ENCODE measurements at regions not wholly inside any gene's neighbourhood (a gene's known extent, or its start where the extent isn't known, plus 50 kb on each side); places are given as distances from the start of the nearest gene placed in this dataset.
"Not testable (repeated sequence)": the region's sequence is repeated elsewhere in the genome, so short reads cannot be mapped to it uniquely, and the experiment has no call there.

- TF ChIP-seq CTCF (IDR thresholded peaks at IDR 0.05), result no peak
- Histone ChIP-seq H3K4me1 (no peaks in the 10 kb centered on the region), H3K27me3 (no peaks in the 10 kb centered on the region), H3K4me3 (no peak overlapping the region), H3K36me3 (no peaks in the 10 kb centered on the region), H3K27ac (no peak overlapping the region), H3K9me3 (peaks cover 0 to 51% of the 10 kb centered on the region in 2 donors)
- intact Hi-C loops (cut with DNase I), result no loop called here
- DNase-seq (no peak), ATAC-seq (no peak)
Measured at GRCh38 chr15:95205077-95205476, 973.7 kb downstream of the MCTP2 start.

- H3K27ac ChIP-seq; intact Hi-C loops (cut with DNase I); ATAC-seq; H3K4me3 ChIP-seq; DNase-seq; H3K27me3 ChIP-seq; H3K4me1 ChIP-seq; H3K36me3 ChIP-seq: not testable (repeated sequence)
- H3K9me3 ChIP-seq, result peaks cover 0 to 46% of the 10 kb centered on the region in 2 donors
Measured at GRCh38 chr15:95205830-95206229, 974.5 kb downstream of the MCTP2 start.

GRCh38 chr15:95208071-95208470 lies 976.7 kb downstream of the MCTP2 start:
- no peak overlapping the region for H3K27ac ChIP-seq
- DNase-seq (no peak), ATAC-seq (no peak)
- peaks cover 0 to 45% of the 10 kb centered on the region in 2 donors for H3K9me3 ChIP-seq
- no peaks in the 10 kb centered on the region for H3K27me3 ChIP-seq
- no peaks in the 10 kb centered on the region for H3K36me3 ChIP-seq
- TF ChIP-seq CTCF (IDR thresholded peaks at IDR 0.05), result no peak
- intact Hi-C loops (cut with DNase I), result no loop called here
- no peak overlapping the region for H3K4me3 ChIP-seq
- H3K4me1 ChIP-seq, result no peaks in the 10 kb centered on the region

GRCh38 chr15:95208988-95209387 lies 977.6 kb downstream of the MCTP2 start:
- Histone ChIP-seq H3K27me3 (no peaks in the 10 kb centered on the region), H3K27ac (no peak overlapping the region), H3K4me3 (no peak overlapping the region), H3K9me3 (peaks cover 0 to 46% of the 10 kb centered on the region in 2 donors), H3K36me3 (no peaks in the 10 kb centered on the region), H3K4me1 (no peaks in the 10 kb centered on the region)
- DNase-seq (no peak), ATAC-seq (no peak)
- intact Hi-C loops (cut with DNase I), result no loop called here
- TF ChIP-seq CTCF (IDR thresholded peaks at IDR 0.05), result no peak

- Histone ChIP-seq H3K4me3 (no peak overlapping the region), H3K4me1 (no peaks in the 10 kb centered on the region), H3K9me3 (peaks cover 0 to 38% of the 10 kb centered on the region in 2 donors), H3K27ac (no peak overlapping the region), H3K27me3 (no peaks in the 10 kb centered on the region), H3K36me3 (no peaks in the 10 kb centered on the region)
- no peak for TF ChIP-seq CTCF (IDR thresholded peaks at IDR 0.05)
- no peak for DNase-seq
- intact Hi-C loops (cut with DNase I), result no loop called here
- no peak for ATAC-seq
Measured at GRCh38 chr15:95210436-95210981, 979.1 kb downstream of the MCTP2 start.

GRCh38 chr15:95215017-95215416 lies 983.7 kb downstream of the MCTP2 start:
- DNase-seq, result no peak
- Histone ChIP-seq H3K27ac (no peak overlapping the region), H3K27me3 (no peaks in the 10 kb centered on the region), H3K4me3 (no peak overlapping the region), H3K36me3 (no peaks in the 10 kb centered on the region), H3K9me3 (peaks cover 0 to 25% of the 10 kb centered on the region in 2 donors), H3K4me1 (no peaks in the 10 kb centered on the region)
- no peak for TF ChIP-seq CTCF (IDR thresholded peaks at IDR 0.05)
- no peak for ATAC-seq
- intact Hi-C loops (cut with DNase I), result no loop called here
